Activated CD8-positive, alpha-beta T cell treated with anti-CD3 and anti-CD28 coated beads for 36 hours (primary cell): ENCODE measurements at regions not wholly inside any gene's neighbourhood (a gene's known extent, or its start where the extent isn't known, plus 50 kb on each side); places are given as distances from the start of the nearest gene placed in this dataset.
A peak's percentile ranks its signal among the peaks of the same experiment; 100 is the strongest.
"Not testable (repeated sequence)": the region's sequence is repeated elsewhere in the genome, so short reads cannot be mapped to it uniquely, and the experiment has no call there.

Source experiments
- ATAC-seq: fragments of 200-7000 bp; cut with Tn5 transposase; one replicate; pipeline ENCODE4 v1.10.0; 2021; ENCODE audit warnings: mild to moderate bottlenecking, moderate library complexity
- CTCF ChIA-PET: fragments of 350-600 bp; sonication (Branson Sonifier 250); formaldehyde crosslinking; loops from one replicate; lab custom pipeline; 2021; ENCODE audit warnings: antibody characterized with exemption; lab: Charles Lee
- POLR2A ChIA-PET: fragments of 350-600 bp; sonication (Branson Sonifier 250); formaldehyde crosslinking; loops from one replicate; lab custom pipeline; 2021; ENCODE audit warnings: antibody characterized with exemption; lab: Charles Lee
- DNase-seq: peaks from one replicate; pipeline ENCODE4 v3.0.0-alpha.2; 2020
- H3K27ac Mint-ChIP-seq: one replicate; pipeline ENCODE4 v1.8.0; 2021; ENCODE audit warnings: mild to moderate bottlenecking, mixed read lengths
- H3K27me3 Mint-ChIP-seq: one replicate; pipeline ENCODE4 v1.8.0; 2021; ENCODE audit warnings: mixed read lengths
- H3K36me3 Mint-ChIP-seq: one replicate; pipeline ENCODE4 v1.8.0; 2021; ENCODE audit warnings: low read depth, mixed read lengths
- H3K4me1 Mint-ChIP-seq: one replicate; pipeline ENCODE4 v1.8.0; 2021; ENCODE audit warnings: low read depth, mixed read lengths
- H3K4me3 Mint-ChIP-seq: one replicate; pipeline ENCODE4 v1.8.0; 2021; ENCODE audit warnings: mild to moderate bottlenecking, moderate library complexity, mixed read lengths
- H3K9me3 Mint-ChIP-seq: one replicate; pipeline ENCODE4 v1.8.0; 2021; ENCODE audit warnings: mixed read lengths
- CTCF ChIP-seq: fragments of 200-600 bp; IDR thresholded peaks from one replicate; pipeline ENCODE4 v1.8.0; 2022; ENCODE audit warnings: antibody characterized with exemption, mild to moderate bottlenecking
- intact Hi-C: fragments of 100-400 bp; cut with micrococcal nuclease; formaldehyde crosslinking; loops from one replicate; pipeline ENCODE4 v1.10.0; 2022

GRCh38 chr5:38789777-38790176 is 56.0 kb upstream of the OSMR start:
- peaks cover 16% of the 10 kb centered on the region for H3K27me3 Mint-ChIP-seq
- H3K36me3 Mint-ChIP-seq = no peaks in the 10 kb centered on the region
- intact Hi-C loops = no loop called here
- ChIA-PET CTCF (no interaction called here), POLR2A (no interaction called here)
- H3K27ac Mint-ChIP-seq = no peak overlapping the region
- no peak for TF ChIP-seq CTCF
- peaks cover 6% of the 10 kb centered on the region for H3K9me3 Mint-ChIP-seq
- ATAC-seq (no peak), DNase-seq (no peak)
- H3K4me3 Mint-ChIP-seq = no peak overlapping the region
- H3K4me1 Mint-ChIP-seq = no peaks in the 10 kb centered on the region

GRCh38 chr5:38790268-38790667 is 55.5 kb upstream of the OSMR start:
- ATAC-seq (no peak), DNase-seq (no peak)
- Mint-ChIP-seq H3K27ac (no peak overlapping the region), H3K4me3 (no peak overlapping the region), H3K36me3 (no peaks in the 10 kb centered on the region), H3K4me1 (no peaks in the 10 kb centered on the region), H3K9me3 (peaks cover 6% of the 10 kb centered on the region), H3K27me3 (peaks cover 18% of the 10 kb centered on the region)
- CTCF ChIA-PET = no interaction called here
- POLR2A ChIA-PET = no interaction called here
- no peak for TF ChIP-seq CTCF
- intact Hi-C loops = no loop called here

- H3K36me3 Mint-ChIP-seq = no peaks in the 10 kb centered on the region
- TF ChIP-seq CTCF = no peak
- H3K27ac Mint-ChIP-seq = no peak overlapping the region
- peaks cover 20% of the 10 kb centered on the region for H3K27me3 Mint-ChIP-seq
- CTCF ChIA-PET = no interaction called here
- no peak overlapping the region for H3K4me3 Mint-ChIP-seq
- peaks cover 6% of the 10 kb centered on the region for H3K9me3 Mint-ChIP-seq
- no peak for DNase-seq
- ATAC-seq = no peak
- H3K4me1 Mint-ChIP-seq = no peaks in the 10 kb centered on the region
- intact Hi-C loops = no loop called here
- POLR2A ChIA-PET = no interaction called here
Measured at GRCh38 chr5:38790891-38791290, 54.9 kb upstream of the OSMR start.

GRCh38 chr5:38793099-38793498 is 52.7 kb upstream of the OSMR start:
- POLR2A ChIA-PET = no interaction called here
- Mint-ChIP-seq H3K27me3 (peaks cover 18% of the 10 kb centered on the region), H3K36me3 (no peaks in the 10 kb centered on the region), H3K4me1 (no peaks in the 10 kb centered on the region), H3K9me3 (no peaks in the 10 kb centered on the region), H3K4me3 (no peak overlapping the region), H3K27ac (no peak overlapping the region)
- ATAC-seq (no peak), DNase-seq (no peak)
- CTCF ChIA-PET = interaction anchor here (1.1 to 1.5 kb wide), 2 partner anchors 17 to 351 kb away, joined by 3 to 4 read pairs; no protein-coding TSS in a partner anchor
- TF ChIP-seq CTCF = no peak
- intact Hi-C loops = no loop called here

- H3K27ac Mint-ChIP-seq, POLR2A ChIA-PET, intact Hi-C loops, H3K36me3 Mint-ChIP-seq, H3K9me3 Mint-ChIP-seq, H3K4me1 Mint-ChIP-seq, H3K4me3 Mint-ChIP-seq: not testable (repeated sequence)
- DNase-seq (peak; percentile 7), ATAC-seq (peak; percentile 37)
- H3K27me3 Mint-ChIP-seq = peaks cover 18% of the 10 kb centered on the region
- CTCF ChIA-PET = interaction anchor here (1.5 kb wide), 1 partner anchor 352 kb away, joined by 4 read pairs; no protein-coding TSS in a partner anchor
Measured at GRCh38 chr5:38794037-38794436, 51.8 kb upstream of the OSMR start.

GRCh38 chr5:38794986-38795385 is 50.8 kb upstream of the OSMR start:
- Mint-ChIP-seq H3K4me3 (no peak overlapping the region), H3K27ac (no peak overlapping the region), H3K27me3 (peaks cover 24% of the 10 kb centered on the region), H3K9me3 (no peaks in the 10 kb centered on the region), H3K4me1 (no peaks in the 10 kb centered on the region), H3K36me3 (no peaks in the 10 kb centered on the region)
- intact Hi-C loops = no loop called here
- ChIA-PET CTCF (interaction anchor here (1.7 kb wide), 1 partner anchor 15 kb away, joined by 4 read pairs; no protein-coding TSS in a partner anchor), POLR2A (no interaction called here)
- no peak for ATAC-seq
- DNase-seq = no peak
- TF ChIP-seq CTCF = no peak
